GM12873 (cell line): ENCODE measurements at regions not wholly inside any gene's neighbourhood (a gene's known extent, or its start where the extent isn't known, plus 50 kb on each side); places are given as distances from the start of the nearest gene placed in this dataset.

Experiments
- TF ChIP-seq, protein P1 (sequence below): IDR thresholded peaks from 2 replicates; pipeline ENCODE4 v1.5.1; 2012; ENCODE audit warnings: low read depth, mild to moderate bottlenecking, moderate library complexity, low read length, control low read depth; ENCODE audit not compliant: insufficient read depth; ENCODE audit errors: missing control alignments

DNA sequence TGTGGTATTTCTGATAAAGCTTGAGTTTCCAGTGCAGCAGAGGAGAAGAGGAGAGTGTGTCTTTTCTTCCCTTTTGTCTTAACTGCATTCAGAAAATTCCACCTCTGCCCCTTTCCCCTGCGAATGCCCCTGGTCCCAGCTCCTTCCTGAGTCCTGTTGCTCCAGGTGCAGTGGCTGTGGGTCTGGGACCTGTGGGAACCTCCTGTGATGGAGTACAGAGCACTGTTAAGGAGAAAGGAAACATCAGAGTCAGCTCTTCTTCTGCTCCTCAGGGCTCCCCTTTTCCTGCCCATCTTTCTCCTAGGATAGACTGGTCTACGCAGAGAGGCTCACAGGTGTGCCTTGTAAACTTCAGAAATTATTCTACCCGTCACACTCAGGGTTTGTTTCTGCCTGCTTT is 165.8 kb upstream of the ROPN1 start:
- TF ChIP-seq, protein P1, sequence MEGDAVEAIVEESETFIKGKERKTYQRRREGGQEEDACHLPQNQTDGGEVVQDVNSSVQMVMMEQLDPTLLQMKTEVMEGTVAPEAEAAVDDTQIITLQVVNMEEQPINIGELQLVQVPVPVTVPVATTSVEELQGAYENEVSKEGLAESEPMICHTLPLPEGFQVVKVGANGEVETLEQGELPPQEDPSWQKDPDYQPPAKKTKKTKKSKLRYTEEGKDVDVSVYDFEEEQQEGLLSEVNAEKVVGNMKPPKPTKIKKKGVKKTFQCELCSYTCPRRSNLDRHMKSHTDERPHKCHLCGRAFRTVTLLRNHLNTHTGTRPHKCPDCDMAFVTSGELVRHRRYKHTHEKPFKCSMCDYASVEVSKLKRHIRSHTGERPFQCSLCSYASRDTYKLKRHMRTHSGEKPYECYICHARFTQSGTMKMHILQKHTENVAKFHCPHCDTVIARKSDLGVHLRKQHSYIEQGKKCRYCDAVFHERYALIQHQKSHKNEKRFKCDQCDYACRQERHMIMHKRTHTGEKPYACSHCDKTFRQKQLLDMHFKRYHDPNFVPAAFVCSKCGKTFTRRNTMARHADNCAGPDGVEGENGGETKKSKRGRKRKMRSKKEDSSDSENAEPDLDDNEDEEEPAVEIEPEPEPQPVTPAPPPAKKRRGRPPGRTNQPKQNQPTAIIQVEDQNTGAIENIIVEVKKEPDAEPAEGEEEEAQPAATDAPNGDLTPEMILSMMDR, result no peak

DNA sequence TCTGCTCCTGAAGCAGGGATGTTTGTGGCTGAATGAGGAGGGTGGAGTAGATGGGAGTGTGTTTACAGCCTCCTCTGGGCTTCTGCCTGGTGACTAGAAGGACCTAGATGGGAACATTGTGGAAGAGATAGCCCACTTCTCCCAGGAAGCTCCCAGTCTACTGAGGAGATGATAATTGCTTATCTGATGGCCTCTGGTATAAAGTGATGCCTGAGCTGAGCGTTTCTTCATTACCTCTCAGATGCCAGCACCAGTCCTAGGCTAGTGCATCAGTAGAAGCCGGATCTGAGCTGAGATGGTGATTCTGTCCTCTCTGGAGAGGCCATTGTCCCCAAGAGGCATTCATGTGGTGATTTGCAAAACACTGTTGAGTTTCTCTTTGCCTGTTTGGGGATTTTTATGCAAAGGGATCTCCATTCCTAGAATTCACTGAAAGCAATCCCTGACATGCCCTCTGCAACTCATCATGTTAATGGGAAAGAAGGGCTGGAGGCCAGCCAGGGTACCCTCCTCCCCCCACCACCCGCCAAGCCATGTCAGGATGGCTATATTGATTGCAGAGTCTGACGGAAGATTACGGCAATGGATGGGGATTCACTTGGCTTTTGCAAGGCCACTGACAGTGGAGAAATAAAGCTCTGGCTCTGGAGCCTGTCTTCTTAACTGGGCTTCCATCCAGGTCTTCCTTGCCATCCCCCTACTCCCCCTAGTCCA is 166.4 kb upstream of the ROPN1 start:
- TF ChIP-seq, protein P1, result no peak

DNA sequence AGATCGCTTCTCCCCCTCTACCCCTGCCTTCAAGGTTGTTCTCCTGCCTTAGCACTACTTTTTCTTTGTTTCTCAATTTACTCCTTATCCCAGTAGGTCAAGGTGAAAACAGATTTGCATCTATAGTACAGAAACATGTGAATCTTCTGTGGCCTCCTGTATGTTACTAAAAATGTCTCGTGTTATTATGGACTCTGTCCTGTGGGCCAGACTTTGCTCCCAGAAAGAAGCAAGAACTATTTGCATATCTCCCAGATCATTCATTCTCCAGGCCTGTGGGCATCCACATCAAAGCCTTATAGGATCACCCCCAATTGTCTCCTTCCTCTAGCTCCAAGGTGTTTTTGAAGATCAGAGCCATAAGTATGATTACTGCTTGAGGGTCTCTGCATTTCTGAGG is 169.5 kb upstream of the ROPN1 start:
- TF ChIP-seq, protein P1, result no peak

DNA sequence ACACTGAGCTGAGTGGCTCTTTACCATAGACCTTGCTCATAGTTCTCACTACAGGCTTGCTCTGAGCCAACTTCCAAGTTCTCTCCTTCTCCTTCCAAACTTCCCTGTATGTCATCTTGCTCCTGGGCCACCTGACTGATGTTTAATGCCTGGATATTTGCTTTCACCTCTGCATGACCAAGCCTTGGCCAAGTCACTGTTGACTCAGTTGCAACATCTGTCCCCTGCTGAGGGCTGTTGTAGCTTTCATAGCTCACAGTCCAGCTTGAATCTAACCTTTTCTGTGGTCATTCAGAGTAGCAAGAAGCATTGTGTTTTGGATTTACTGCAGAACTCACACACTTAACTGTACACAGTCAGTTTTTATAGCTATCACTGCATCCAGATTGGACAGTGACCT is 171.8 kb upstream of the ROPN1 start:
- TF ChIP-seq, protein P1, result no peak

DNA sequence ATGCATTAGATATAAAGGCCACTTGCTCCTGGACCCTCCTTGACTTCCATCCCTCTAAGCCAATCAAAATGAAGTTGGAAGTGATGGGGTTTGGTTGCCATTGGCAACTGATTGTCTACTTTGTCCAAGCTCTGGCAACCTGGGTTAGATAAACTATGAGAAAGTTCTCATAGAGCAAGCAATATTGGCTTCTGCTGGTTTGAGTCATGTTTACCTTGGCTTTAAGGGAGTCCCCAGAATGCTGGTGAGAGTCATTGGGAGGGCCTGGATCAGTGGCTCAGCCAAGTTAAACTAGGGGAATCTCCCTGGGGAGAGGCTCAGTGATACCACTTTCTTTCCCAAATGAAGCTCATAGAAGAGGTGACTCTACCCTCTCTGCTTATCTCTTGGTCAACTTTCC is 176.3 kb upstream of the ROPN1 start:
- TF ChIP-seq, protein P1, result no peak

DNA sequence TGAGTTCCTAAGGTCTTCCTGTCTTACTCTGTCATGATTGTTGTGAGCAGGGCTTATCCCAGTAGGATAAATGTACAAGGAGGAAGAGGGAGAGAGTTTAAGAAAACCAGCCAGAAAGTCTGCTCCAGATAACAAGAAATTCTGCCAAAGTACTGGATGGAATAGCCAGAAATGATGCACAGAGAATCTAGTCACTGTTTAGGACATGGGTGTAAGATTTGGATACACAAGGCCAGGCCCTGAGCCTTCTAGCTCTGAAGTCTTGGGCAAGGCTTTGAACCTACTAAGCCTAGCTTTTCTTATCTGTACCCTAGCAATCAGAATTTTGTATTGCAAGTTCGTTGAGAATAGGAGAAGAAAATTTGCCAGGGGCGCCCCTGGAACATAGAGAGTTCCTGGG is 180.4 kb upstream of the ROPN1 start:
- TF ChIP-seq, protein P1, result no peak

DNA sequence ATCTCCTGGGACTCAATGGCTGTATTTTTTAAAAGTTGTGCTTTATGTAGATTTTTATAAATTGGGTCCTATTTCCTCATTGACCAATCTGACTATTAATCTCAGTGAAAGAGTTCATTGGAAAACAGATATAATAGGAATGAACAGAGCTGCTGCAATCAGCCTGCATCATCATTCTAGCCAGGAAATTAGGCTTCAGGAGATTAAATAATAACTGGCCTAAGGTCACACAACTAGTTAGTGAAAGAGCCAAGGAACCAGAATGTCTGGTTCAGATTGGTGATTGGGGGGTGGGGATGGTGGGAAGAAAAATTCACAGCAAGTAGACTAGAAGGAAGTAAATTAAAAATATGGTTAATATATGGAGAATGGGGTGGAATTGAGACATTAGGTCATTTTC is 180.9 kb upstream of the ROPN1 start:
- TF ChIP-seq, protein P1, result no peak
